ENCODE measurements at regions not wholly inside any gene's neighbourhood (a gene's known extent, or its start where the extent isn't known, plus 50 kb on each side); places are given as distances from the start of the nearest gene placed in this dataset.

- ChIA-PET CTCF (no interaction called here), POLR2A (no interaction called here)
- Histone ChIP-seq H2AFZ (ENCODE audit: insufficient read depth, low read depth, low read length, poor library complexity, severe bottlenecking) (no peak overlapping the region), H3K27ac (ENCODE audit: low read length in 2 of 2) (no peak overlapping the region), H3K4me2 (replicated peaks; ENCODE audit: low read depth, low read length, poor library complexity, severe bottlenecking) (no peak overlapping the region), H3K36me3 (replicated peaks in 1 of 2; ENCODE audit: control extremely low read depth in 1 of 2, control insufficient read depth in 1 of 2, extremely low read depth in 1 of 2, insufficient read depth in 2 of 2, low read length in 1 of 2) (no peaks in the 10 kb centered on the region), H3K27me3 (replicated peaks in 1 of 4; ENCODE audit: control extremely low read depth in 1 of 4, control insufficient read depth in 3 of 4, insufficient read depth in 4 of 4, low read length in 3 of 4) (no peaks in the 10 kb centered on the region), H3K79me2 (ENCODE audit: control insufficient read depth, insufficient read depth, low read length) (no peaks in the 10 kb centered on the region), H3K4me3 (ENCODE audit: control extremely low read depth in 1 of 5, extremely low read depth in 1 of 5, insufficient read depth in 1 of 5, low read depth in 2 of 5, low read length in 4 of 5) (no peak overlapping the region), H3K9ac (ENCODE audit: low read length) (no peak overlapping the region), H3K9me3 (ENCODE audit: control extremely low read depth in 1 of 3, control insufficient read depth in 2 of 3, insufficient read depth in 1 of 3, low read length in 2 of 3) (peaks cover 0 to 8% (median 0%) of the 10 kb centered on the region in 3 donors), H3K4me1 (ENCODE audit: control insufficient read depth in 2 of 2, insufficient read depth in 2 of 2, low read length in 2 of 2) (no peaks in the 10 kb centered on the region), H4K20me1 (ENCODE audit: control insufficient read depth, insufficient read depth, low read length, poor library complexity, severe bottlenecking) (no peaks in the 10 kb centered on the region)
- WGBS (ENCODE audit: insufficient coverage), result 96% methylated on average over 4 of the region's 4 CpGs
- ATAC-seq (ENCODE audit: low read depth) (no peak), DNase-seq (no peak)
- H3K4me1 Mint-ChIP-seq, result no peaks in the 10 kb centered on the region
- no peak overlapping the region for H3K27ac Mint-ChIP-seq
- H3K27me3 Mint-ChIP-seq, result no peaks in the 10 kb centered on the region
- H3K4me3 Mint-ChIP-seq, result no peak overlapping the region
- TF ChIP-seq CTCF (IDR thresholded peaks at IDR 0.05) (no peak), EZH2 (IDR thresholded peaks at IDR 0.05; ENCODE audit: borderline replicate concordance, insufficient read depth, low read depth, low read length, poor library complexity, severe bottlenecking) (no peak)
- intact Hi-C loops (cut with micrococcal nuclease), result no loop called here
- H3K9me3 Mint-ChIP-seq (ENCODE audit: insufficient read depth), result peaks cover 6% of the 10 kb centered on the region
Measured at GRCh38 chr7:80044796-80045195, 89.8 kb upstream of the GNAI1 start.

GRCh38 chr7:80040752-80041151, 93.9 kb upstream of the GNAI1 start:
- POLR2A ChIA-PET, result no interaction called here

More at GRCh38 chr7:80040752-80041151, 93.9 kb upstream of the GNAI1 start:
- intact Hi-C loops (cut with micrococcal nuclease), result no loop called here
- Histone ChIP-seq H3K9ac (ENCODE audit: low read length) (no peak overlapping the region), H3K4me2 (replicated peaks; ENCODE audit: low read depth, low read length, poor library complexity, severe bottlenecking) (no peak overlapping the region), H3K36me3 (replicated peaks in 1 of 2; ENCODE audit: control extremely low read depth in 1 of 2, control insufficient read depth in 1 of 2, extremely low read depth in 1 of 2, insufficient read depth in 2 of 2, low read length in 1 of 2) (no peaks in the 10 kb centered on the region), H3K27ac (ENCODE audit: low read length in 2 of 2) (no peak overlapping the region), H3K79me2 (ENCODE audit: control insufficient read depth, insufficient read depth, low read length) (no peaks in the 10 kb centered on the region), H3K4me1 (ENCODE audit: control insufficient read depth in 2 of 2, insufficient read depth in 2 of 2, low read length in 2 of 2) (no peaks in the 10 kb centered on the region), H3K9me3 (ENCODE audit: control extremely low read depth in 1 of 3, control insufficient read depth in 2 of 3, insufficient read depth in 1 of 3, low read length in 2 of 3) (peaks cover 0 to 8% (median 0%) of the 10 kb centered on the region in 3 donors), H3K4me3 (ENCODE audit: control extremely low read depth in 1 of 5, extremely low read depth in 1 of 5, insufficient read depth in 1 of 5, low read depth in 2 of 5, low read length in 4 of 5) (no peak overlapping the region), H2AFZ (ENCODE audit: insufficient read depth, low read depth, low read length, poor library complexity, severe bottlenecking) (no peak overlapping the region), H3K27me3 (replicated peaks in 1 of 4; ENCODE audit: control extremely low read depth in 1 of 4, control insufficient read depth in 3 of 4, insufficient read depth in 4 of 4, low read length in 3 of 4) (no peaks in the 10 kb centered on the region), H4K20me1 (ENCODE audit: control insufficient read depth, insufficient read depth, low read length, poor library complexity, severe bottlenecking) (no peaks in the 10 kb centered on the region)
- no peaks in the 10 kb centered on the region for H3K27me3 Mint-ChIP-seq
- ATAC-seq (ENCODE audit: low read depth) (no peak), DNase-seq (no peak)
- H3K4me3 Mint-ChIP-seq, result no peak overlapping the region
- H3K27ac Mint-ChIP-seq, result no peak overlapping the region
- WGBS (ENCODE audit: insufficient coverage), result 75% methylated on average over 3 of the region's 3 CpGs
- CTCF ChIA-PET, result no interaction called here
- no peaks in the 10 kb centered on the region for H3K4me1 Mint-ChIP-seq
- TF ChIP-seq EZH2 (IDR thresholded peaks at IDR 0.05; ENCODE audit: borderline replicate concordance, insufficient read depth, low read depth, low read length, poor library complexity, severe bottlenecking) (no peak), CTCF (IDR thresholded peaks at IDR 0.05) (no peak)
- peaks cover 6% of the 10 kb centered on the region for H3K9me3 Mint-ChIP-seq (ENCODE audit: insufficient read depth)

All from B cell (primary cell).